Suppressor macrophage treated with lipopolysaccharide for 1 hour (primary cell): ENCODE measurements at regions not wholly inside any gene's neighbourhood (a gene's known extent, or its start where the extent isn't known, plus 50 kb on each side); places are given as distances from the start of the nearest gene placed in this dataset.

Source experiments
- DNase-seq, 3 donors: peaks; one replicate each; pipeline ENCODE4 v3.0.0-alpha.2; 2020 to 2022

DNA sequence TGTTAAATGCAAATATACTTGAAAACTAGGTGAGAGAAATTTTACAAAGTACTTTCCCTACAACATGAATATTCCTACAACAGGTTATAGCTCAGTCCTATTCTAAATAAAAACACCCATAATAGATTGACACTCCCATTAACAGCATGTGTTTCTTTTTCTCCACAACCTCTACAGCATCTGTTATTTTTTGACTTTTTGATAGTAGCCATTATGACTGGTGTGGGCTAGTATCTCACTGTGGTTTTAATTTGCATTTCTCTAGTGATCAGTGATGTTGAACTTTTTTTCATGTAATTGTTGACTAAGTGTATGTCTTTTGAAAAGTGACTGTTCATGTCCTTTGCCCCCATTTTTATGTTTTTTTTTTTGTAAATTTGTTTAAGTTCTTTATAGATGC is 1506.1 kb upstream of the CDH9 start:
- DNase-seq = no peak

DNA sequence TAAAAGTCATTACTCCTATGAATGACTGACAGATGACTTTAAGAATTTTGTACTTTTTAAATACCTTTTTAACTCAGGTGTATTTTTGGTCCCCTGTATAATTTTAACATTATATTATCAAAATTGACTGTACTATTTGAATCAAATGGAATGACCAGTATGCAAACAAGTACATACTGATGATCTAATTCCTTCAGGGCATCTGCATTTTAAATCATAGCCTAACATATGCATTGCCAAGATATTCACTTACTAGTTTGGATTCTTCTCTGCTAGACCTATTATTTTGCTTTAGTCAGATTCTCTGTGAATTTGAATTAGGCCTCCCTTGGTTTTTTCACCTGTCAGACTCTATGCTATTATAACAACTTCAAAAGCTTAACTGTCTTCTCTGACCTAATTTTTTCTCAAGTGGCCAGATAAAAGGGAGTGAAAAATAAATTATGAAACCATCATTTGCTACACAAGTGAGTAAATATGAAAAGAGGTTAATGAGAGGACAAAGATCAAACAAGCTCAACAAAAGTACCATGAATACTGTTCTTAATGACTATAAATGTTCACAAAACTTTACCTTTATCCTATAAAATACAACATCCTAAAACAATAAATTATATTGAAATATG is 1505.2 kb upstream of the CDH9 start:
- no peak for DNase-seq

DNA sequence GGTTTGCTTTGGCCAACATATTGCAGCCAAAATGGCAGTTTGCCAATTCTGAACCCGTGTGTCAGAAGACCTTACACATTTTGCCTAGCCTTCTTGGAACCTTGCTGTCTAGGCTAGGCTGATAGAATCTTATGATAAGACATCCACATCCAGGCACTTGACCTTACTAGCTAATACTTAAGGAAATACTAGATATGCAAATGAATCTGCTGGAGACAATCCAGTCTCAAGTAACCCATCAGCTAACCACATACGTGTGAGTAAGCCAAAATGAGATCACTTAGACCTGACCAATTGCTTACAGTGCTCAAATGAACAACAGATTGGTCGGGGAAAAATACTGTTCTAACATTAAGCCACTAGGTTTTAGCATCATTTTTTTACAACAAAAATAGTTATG is 1504.6 kb upstream of the CDH9 start:
- DNase-seq = no peak

DNA sequence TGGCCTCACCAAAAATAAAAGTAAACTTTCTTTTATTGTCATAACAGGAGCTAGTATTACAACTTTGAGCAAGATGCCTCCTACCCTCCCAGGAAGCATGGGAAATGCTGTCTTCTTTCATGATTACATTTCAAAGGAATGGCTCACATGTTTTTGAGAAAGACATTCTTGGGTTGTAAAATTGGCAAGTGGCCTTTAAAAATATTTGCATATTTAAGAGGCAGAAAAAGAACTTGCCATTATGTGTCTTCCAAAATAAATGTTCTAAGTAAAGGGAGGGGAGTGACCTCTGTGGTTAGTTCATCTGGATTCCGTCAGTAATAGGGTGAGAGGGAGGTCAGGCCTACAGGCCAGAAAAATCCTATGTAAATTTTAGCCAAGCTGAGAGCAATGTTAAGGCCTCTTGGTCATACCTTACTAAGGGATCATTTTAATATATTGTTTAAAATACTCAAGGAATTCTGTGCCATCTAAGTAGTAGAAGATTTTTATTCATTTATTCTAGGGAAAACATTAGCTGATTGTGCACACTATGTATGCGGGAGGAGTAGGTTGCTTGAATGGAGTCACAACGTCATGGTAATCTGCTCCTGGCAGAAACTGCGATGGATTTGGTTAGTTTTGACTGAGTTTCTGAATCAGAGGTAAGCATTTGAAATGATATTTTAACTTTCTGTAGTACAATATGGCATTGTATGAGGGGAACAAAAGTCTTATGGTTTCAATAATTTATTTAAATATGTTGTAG is 1485.7 kb upstream of the CDH9 start:
- no peak for DNase-seq

DNA sequence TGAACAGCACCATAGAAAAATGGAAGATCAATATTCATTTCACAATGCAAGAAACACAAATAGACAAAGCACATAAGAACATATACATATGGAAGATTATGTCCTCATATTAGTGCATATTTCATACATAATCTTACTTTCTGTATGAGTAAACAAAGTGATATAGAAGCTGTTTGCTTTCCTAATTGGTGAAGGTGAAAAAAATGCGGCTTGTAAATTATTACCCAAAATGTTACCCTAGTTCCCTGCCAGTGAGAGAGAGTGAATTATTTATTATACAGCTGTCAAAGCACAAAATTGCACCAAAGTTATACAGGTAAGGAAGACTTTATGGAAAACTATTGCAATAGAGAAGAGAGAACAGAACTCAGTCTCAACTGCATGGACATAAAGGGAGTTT is 1485.0 kb upstream of the CDH9 start:
- no peak for DNase-seq

DNA sequence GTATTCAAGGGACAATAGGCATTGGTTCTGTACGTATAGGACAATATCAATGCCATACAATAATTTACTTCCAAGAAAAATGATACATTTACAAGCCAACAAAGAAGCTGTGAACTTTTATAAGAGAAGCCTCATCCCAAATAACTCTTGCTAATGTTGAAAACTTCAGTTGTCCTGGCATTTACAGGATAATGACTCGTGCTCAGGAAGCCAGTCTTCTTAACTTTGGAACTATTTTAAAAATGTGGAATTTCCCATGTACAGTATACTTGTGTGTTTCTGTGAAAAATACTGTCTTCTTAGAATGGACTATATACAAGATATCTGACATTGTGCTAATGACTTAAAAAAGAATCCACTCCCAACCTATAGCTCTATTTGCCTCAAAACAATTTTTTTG is 1479.3 kb upstream of the CDH9 start:
- no peak for DNase-seq

DNA sequence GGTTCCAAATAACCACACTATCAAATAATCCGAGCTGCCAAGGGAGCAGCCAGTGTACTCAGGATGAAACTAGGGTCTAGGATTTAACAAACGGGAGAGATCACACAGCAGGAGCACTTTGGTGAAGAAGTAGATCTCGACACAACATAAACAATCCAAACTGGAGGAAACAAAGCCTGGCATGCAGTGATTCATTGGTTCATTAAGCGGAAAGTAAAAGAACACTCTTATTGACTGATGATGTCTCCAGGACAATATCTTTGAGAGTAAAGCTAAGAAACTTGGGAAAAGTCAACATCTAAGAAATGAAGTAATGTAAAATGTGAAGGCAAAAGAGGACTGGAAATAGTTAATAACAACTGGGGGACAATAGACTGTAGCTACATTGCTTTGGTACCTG is 1478.3 kb upstream of the CDH9 start:
- no peak for DNase-seq

DNA sequence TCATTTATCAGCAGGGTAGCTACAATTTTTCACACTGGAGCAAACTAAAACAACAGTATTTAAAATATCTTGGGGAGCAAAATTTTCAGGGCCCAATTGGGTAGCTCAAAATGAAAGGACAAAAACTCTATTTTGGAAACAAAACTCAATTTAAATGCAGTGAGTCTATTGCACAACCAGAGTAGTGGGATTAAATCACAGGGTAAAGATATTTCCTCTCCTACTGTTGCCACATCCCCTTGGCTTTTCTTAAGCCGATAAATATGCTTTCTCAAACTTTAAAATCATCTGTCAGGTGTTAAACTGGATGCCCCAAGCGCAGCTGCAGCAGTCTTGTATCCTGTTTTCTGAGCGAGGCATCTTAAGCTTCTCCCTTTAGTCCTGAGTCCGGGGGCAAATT is 1474.3 kb upstream of the CDH9 start:
- no peak for DNase-seq

DNA sequence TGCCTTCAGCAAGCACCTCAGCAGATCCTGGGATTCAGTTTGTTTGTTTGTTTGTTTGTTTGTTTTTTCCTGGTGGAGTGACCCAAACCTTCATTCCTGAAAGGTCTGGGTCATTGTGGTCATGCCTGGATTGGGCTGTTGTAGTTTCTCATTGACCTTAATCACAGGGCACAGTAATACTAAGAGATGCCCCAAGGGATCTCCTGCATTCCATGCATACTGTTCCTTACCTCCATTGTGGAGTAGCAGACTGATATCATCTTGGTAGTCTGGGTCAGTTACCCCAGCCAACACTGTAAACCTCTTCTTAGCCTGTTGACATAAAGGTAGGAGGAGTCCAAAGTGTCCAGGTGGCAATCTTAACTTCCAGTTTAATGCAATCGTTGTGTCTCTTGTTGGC is 1466.7 kb upstream of the CDH9 start:
- no peak for DNase-seq

DNA sequence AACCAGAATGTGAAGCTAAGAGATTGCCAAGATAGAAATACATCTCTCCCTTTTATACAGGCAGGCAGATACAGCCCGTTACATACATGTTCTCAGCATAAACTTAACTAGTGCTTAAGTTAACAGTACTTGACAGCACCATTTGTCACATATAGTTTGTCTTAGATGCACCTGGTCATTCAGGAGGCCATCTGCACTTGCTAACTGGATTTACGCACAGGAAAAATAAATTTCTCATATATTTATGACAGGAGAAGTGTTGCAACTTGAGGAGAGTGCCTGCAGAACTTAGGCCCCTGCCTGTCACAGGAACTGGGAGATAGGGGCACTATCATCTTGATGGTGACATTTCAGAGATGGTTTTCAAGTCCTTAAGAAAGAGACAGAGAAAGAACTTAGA is 1462.1 kb upstream of the CDH9 start:
- no peak for DNase-seq

DNA sequence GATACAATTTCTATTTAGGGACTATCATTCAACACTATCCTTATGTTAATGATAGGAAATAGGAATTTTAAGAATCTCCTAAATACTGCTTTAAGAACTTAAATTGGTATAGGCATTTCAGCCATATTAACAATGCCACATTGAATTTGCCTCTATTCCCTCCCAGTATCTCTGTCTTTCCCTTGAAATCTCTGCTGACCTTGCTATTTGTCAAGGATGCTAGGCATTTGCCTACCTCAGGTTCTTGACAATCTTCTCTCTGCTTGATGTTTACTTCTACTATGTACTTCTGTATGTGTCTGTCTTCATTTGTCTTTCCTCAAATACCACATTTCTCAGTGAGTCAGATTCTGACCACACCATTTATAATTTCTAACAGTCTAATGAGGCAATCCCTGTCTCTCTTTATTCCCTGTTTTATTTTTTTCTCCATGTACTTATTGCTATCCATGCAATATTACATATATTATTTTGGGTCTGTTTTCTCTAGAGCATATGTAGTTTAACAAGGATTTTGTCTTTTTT is 1461.4 kb upstream of the CDH9 start:
- DNase-seq = no peak

DNA sequence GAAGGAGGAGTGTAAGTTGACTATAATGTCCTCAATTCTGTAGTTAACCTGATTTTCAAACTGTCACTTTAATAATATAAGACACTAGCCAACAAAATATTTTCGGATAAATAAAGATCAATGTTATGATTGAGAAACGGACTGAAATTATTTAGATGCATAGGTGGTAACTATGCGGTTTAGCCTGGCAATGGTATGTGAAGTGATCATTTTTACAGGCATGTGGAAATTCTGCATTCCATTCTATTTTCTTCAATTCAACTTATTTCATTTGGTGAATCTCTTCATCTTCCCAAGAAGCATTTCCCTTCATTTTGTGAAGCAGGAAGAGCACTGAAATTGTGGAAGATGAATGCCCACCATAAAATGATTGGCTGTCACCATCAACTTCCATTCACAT is 1457.5 kb upstream of the CDH9 start:
- DNase-seq = no peak

DNA sequence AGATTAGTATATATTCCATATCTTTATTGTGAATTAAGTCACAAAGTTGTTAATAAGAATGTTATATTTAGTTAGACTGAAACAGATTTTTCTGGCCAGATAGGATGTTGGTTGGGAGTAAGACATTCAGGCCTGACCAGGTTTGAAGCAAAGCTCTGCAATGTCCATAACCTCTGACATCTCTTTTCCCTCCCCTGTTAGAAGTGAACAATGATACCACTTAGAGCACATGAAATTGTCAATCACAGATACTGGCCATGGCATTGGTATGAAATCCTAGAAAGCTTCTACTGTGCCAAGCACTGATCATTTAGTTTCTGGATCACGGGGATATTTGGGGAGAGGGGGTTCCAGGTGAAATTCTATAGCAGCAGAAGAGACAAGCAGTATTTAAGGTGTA is 1455.1 kb upstream of the CDH9 start:
- DNase-seq = no peak

DNA sequence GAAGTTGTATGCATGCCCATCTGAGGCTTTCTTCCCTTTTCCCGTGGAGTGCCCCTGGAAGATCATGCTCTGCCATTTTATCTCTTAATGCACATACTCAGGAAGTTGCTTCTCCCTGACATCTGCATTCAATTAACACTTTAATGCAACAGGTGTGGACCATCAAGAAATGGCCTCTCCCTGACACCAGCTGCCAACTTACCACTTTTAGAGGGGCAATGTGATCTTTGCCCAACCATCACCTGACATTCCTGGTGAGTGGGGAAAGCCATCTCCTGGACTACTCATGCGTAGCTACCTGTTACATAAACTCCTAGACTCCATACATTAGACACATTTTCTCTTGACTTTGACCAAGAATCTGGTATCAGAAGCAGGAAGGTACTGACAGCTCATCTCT is 1450.4 kb upstream of the CDH9 start:
- no peak for DNase-seq

DNA sequence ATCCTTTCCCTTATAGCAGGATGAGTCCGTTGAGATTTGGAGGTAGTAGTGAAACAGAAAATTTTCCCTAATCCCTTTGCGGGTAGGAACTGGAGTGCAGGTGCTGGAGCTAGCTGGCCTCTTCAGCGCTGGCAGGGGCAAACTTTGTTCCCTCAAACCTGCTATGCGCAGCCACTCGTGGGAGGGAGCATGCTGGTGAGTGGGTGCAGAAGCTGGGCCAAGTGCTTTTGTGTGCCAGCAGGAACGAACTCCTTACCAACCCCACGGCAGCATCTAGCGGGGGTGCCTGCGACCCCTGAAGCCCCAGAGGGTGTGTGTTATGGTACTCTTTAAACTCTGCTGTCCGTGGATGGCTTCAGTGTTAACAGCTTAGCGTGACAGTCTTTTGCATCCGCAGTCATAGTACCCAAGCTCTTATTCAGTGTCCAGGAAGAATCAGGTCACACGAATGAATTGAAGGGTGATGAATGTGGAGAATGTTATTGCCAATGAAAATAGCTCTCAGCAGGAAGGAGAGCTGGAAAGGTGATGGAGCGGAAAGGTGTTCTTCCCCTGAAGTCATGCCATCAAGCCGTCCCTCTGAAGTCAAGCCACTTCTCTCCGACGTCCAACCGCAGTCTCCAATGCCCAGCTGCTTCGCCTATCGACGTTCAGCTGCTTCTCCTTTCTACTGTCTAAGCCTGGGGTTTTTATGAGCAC is 1445.1 kb upstream of the CDH9 start:
- no peak for DNase-seq

DNA sequence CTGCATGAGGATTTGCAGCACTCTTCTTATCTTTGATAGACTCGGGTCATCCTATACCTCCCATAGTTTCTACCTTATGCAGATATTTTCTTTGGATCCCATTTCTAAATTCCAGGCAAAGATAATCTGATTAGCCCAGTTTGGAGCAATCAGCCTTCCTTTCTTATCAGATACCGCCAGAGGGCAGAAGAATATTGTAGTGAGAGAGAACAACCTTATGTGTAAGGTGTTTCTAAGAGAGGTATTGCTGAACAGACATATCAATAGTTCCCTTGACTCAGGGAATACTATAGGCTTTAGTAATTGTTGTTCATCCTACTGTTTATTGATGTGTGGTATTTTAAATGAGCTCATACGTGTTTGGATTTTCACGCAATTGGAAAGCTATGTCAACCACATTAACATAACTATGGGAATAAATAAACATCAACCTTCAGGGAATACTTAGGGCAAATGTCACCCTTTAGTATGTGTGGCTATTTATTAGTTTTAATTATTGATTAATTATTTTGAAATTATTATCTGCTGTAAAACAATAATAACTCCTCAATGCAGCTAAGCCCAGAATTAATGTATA is 1435.2 kb upstream of the CDH9 start:
- no peak for DNase-seq

DNA sequence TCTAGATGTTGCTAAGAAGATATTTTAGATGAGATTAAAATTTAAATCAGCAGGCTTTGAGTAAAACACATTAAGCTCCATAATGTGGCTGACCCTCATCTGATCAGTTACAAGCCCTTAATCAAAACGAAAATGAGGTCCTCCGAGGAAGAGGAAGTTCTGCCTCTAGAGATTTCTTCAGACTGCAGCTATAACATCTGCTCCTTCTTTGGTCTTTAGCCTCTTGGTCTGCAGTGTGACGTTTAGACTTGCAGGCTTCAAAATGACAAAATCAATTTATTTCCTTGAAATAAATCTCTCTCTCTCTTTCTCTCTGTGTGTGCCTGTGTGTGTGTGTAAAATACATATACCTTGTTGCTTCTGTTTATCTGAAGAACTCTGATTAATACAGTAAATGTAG is 1429.8 kb upstream of the CDH9 start:
- no peak for DNase-seq

DNA sequence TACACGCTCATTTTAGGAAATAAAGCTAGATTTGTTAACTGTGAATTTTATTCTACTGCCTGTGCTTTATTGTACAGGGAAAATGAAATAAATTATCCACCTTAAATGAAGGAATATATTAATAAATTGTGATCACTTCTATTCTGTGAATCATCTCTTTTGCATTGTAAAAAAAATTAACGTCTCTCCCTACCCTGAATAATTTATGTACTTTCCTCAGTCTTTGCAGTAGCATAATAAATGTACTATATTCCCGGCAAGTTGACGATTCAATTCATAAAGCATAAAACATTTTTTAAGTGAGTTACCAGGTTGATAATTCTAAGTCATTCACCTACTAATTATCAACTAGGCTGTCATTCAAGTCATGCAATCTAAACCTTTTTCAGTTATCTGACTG is 1425.3 kb upstream of the CDH9 start:
- no peak for DNase-seq

DNA sequence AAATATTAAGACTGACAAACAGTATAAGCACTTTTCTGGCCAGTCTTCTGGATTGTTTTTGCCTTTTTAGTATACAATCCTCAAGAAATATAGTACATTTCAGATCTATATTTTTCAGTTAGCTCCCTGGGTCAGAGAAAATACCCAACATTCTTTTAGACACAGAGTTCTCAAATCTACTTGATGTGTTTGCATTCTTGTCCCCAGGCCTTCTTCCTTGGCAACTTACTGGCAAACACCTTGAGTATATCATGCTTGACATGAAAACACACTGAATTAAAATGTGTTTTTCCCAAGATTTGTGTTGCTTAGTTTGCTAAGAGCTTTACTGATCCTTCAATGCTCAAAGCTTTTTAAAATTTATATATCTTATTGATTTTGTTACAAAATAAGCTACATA is 1413.1 kb upstream of the CDH9 start:
- DNase-seq = no peak

DNA sequence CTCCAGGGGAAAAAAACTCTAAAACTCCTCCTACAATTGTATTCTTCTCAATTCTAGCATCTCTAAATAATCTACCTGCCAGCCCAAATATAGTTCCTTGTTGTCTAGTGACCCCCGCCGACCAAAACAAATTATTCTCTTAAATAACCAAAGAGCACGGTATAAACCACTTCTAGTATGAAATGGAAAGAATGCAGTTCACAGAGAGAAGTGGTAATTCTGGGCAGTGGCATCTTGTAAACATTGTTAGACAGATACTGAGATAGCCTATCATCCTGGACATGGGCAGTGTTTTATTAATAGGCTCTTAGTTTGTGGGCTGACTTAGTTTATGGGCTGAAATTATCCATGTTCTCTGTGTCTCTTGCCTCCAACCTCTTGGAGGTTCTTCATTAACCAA is 1412.6 kb upstream of the CDH9 start:
- no peak for DNase-seq

DNA sequence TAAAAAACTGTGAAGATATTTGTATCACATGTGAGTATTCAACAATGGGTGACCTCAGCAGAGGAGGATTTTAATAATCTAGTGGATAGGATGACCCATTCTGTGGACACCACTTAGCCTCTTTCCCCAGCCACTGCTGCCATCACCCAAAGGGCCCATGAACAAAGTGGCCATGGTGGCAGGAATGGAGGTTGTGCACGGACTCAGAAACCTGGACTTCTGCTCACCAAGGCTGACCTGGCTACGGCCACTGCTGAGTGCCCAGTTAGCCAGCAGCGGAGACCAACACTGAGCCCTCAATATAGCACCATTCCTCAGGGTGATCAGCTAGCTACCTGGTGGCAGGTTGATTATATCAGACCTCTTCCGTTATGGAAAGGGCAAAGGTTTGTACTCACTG is 1410.4 kb upstream of the CDH9 start:
- DNase-seq = no peak

DNA sequence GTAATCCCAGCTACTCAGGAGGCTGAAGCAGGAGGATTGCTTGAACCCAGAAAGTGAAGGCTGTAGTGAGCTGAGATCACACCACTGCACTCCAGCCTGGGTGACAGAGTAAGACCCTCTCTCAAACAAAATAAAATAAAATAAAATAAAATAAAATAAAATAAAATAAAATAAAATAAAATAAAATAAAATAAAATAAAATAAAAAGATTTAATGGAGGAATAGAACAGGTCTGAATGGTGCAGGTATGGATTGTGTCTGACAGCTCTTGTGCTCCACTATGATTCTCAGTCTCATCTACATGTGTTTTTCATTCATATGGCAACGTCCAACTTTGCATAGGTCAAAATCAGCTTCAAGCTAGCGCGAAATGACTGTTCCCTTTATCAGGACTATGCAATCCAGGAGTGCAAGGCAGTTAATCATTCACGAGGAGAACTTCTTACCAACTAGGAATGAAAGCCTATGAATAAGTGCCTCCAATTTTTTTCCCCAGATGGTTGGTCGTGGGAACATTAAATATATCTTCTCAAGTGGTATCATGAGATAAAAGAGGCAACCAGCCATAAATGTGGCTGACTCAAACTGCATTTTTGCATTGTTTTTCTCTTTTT is 1392.3 kb upstream of the CDH9 start:
- no peak for DNase-seq

DNA sequence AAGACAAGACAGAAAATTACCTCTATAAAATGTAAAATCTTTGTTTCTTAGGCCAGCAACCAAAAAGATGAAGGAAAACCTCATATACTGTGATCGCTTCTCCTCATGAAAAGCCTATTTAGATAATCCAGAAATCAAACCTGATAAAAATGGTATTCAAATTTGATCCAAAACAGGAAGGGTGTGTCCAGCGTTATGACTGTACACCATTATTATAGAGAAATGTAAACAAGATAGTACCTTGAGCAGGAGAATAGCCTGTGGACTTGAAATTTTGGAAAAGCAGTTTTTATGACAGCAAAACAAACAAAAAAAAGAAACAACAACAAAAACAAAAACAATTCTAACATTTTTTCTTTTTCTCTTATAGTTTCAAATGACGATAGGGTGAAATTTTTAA is 1382.8 kb upstream of the CDH9 start:
- DNase-seq = no peak
